Superior temporal gyrus (tissue), 1 donor: ENCODE measurements at regions not wholly inside any gene's neighbourhood (a gene's known extent, or its start where the extent isn't known, plus 50 kb on each side); places are given as distances from the start of the nearest gene placed in this dataset.
"Not testable (repeated sequence)": the region's sequence is repeated elsewhere in the genome, so short reads cannot be mapped to it uniquely, and the experiment has no call there.

Source experiments
- DNase-seq: peaks from one replicate; pipeline ENCODE4 v3.0.0-alpha.2; 2016; ENCODE audit errors: extremely low spot score

GRCh38 chr15:100767001-100767825 lies 112.4 kb upstream of the ALDH1A3 start:
- no peak for DNase-seq

- no peak for DNase-seq
Measured at GRCh38 chr15:100768501-100768931, 111.1 kb upstream of the ALDH1A3 start.

- DNase-seq, result no peak
Measured at GRCh38 chr15:100769043-100769974, 110.3 kb upstream of the ALDH1A3 start.

GRCh38 chr15:100769975-100770340 lies 109.7 kb upstream of the ALDH1A3 start:
- no peak for DNase-seq

GRCh38 chr15:100770661-100771584 lies 108.7 kb upstream of the ALDH1A3 start:
- DNase-seq, result no peak

- DNase-seq, result no peak
Measured at GRCh38 chr15:100771746-100772145, 107.9 kb upstream of the ALDH1A3 start.

- no peak for DNase-seq
Measured at GRCh38 chr15:100772478-100772877, 107.2 kb upstream of the ALDH1A3 start.

GRCh38 chr15:100772892-100773520 lies 106.6 kb upstream of the ALDH1A3 start:
- DNase-seq, result no peak

- DNase-seq, result not testable (repeated sequence)
Measured at GRCh38 chr15:100774044-100774443, 105.6 kb upstream of the ALDH1A3 start.

GRCh38 chr15:100775581-100776185 lies 103.9 kb upstream of the ALDH1A3 start:
- DNase-seq, result no peak

- DNase-seq, result no peak
Measured at GRCh38 chr15:100777821-100778220, 101.8 kb upstream of the ALDH1A3 start.

GRCh38 chr15:100778831-100779288 lies 100.8 kb upstream of the ALDH1A3 start:
- DNase-seq, result no peak

- DNase-seq, result no peak
Measured at GRCh38 chr15:100779331-100780207, 100.1 kb upstream of the ALDH1A3 start.

- DNase-seq, result no peak
Measured at GRCh38 chr15:100780208-100780800, 99.3 kb upstream of the ALDH1A3 start.

- DNase-seq, result no peak
Measured at GRCh38 chr15:100781061-100781960, 98.3 kb upstream of the ALDH1A3 start.

GRCh38 chr15:100781961-100782530 lies 97.6 kb upstream of the ALDH1A3 start:
- DNase-seq, result no peak

- no peak for DNase-seq
Measured at GRCh38 chr15:100783291-100783690, 96.3 kb upstream of the ALDH1A3 start.
